ENCODE measurements at regions not wholly inside any gene's neighbourhood (a gene's known extent, or its start where the extent isn't known, plus 50 kb on each side); places are given as distances from the start of the nearest gene placed in this dataset.
A peak's percentile ranks its signal among the peaks of the same experiment; 100 is the strongest.

GRCh38 chr11:116059919-116060318 is 555.7 kb upstream of the CADM1 start:
- H3K36me3 Mint-ChIP-seq (ENCODE audit: low read depth) = no peaks in the 10 kb centered on the region
- H3K9me3 Mint-ChIP-seq = no peaks in the 10 kb centered on the region
- H3K4me1 ChIP-seq (ENCODE audit: insufficient read depth) = peaks cover 12% of the 10 kb centered on the region
- peaks cover 28% of the 10 kb centered on the region for H3K4me1 Mint-ChIP-seq
- no peaks in the 10 kb centered on the region for H3K36me3 ChIP-seq (ENCODE audit: insufficient read depth)
- H3F3A ChIP-seq (replicated peaks; ENCODE audit: low read depth) = no peaks in the 10 kb centered on the region
- H3K27ac Mint-ChIP-seq = no peak overlapping the region
- H3K4me3 Mint-ChIP-seq = no peak overlapping the region
- H3K4me2 ChIP-seq = peak overlapping the region; percentile 35; the same call in 1 of the 2 replicates
- H3K79me2 ChIP-seq (replicated peaks; ENCODE audit: insufficient read depth) = no peaks in the 10 kb centered on the region
- peak overlapping the region; percentile 15; the same call in 1 of the 2 replicates for H3K4me3 ChIP-seq
- H2AFZ ChIP-seq = no peak overlapping the region
- ATAC-seq (peak; percentile 76), DNase-seq (ENCODE audit: low spot score) (peak; percentile 63)
- H3K27me3 Mint-ChIP-seq (ENCODE audit: insufficient read depth, low read depth, poor library complexity) = peaks cover 18% of the 10 kb centered on the region
- no peak for TF ChIP-seq NANOG (IDR thresholded peaks at IDR 0.05; ENCODE audit: borderline replicate concordance)
- TF ChIP-seq ZNF462 (CRISPR knock-in tag; IDR thresholded peaks at IDR 0.05) = peak; percentile 67; the same call in 1 of the 2 replicates
- no peak for TF ChIP-seq STAT1 (IDR thresholded peaks at IDR 0.05; ENCODE audit: unreplicated experiment)
- H3K27me3 ChIP-seq (ENCODE audit: insufficient read depth) = peaks cover 5% of the 10 kb centered on the region; the same call in 1 of the 2 replicates
- H3K9me2 ChIP-seq (ENCODE audit: insufficient read depth) = peaks cover 3% of the 10 kb centered on the region; the same call in 1 of the 2 replicates
- no peak overlapping the region for H3K27ac ChIP-seq (ENCODE audit: low read depth)
- no peaks in the 10 kb centered on the region for H4K20me1 ChIP-seq (replicated peaks; ENCODE audit: insufficient read depth)

DNA sequence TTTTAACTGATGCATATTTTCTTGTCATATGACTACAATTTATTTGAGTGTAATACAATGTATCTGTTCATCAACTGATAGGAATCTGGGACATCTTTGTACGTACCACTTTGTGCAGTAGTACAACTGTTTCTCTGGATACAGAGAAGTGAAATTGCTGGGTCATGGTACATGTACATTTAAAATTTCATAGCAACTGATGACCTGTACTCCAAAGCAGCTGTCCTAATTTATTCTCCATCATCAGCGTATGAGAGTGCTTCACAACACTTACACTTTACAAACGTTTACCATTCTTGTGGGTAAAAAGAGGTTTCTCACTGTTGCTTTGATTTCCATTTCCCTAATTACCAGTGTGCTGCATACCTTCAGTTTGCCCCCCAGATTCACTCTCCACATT is 552.8 kb upstream of the CADM1 start:
- H3K27me3 ChIP-seq (ENCODE audit: insufficient read depth) = peaks cover 5% of the 10 kb centered on the region; the same call in 1 of the 2 replicates
- no peak overlapping the region for H3K27ac Mint-ChIP-seq
- H3K4me3 ChIP-seq = no peak overlapping the region
- no peaks in the 10 kb centered on the region for H3K9me3 Mint-ChIP-seq
- H2AFZ ChIP-seq = no peak overlapping the region
- H3K36me3 ChIP-seq (ENCODE audit: insufficient read depth) = no peaks in the 10 kb centered on the region
- H3K27ac ChIP-seq (ENCODE audit: low read depth) = no peak overlapping the region
- ATAC-seq (no peak), DNase-seq (ENCODE audit: low spot score) (no peak)
- H3K4me1 Mint-ChIP-seq = peaks cover 44% of the 10 kb centered on the region
- TF ChIP-seq CREB1 (CRISPR knock-in tag; IDR thresholded peaks at IDR 0.05; ENCODE audit: low read depth) (no peak), JUNB (IDR thresholded peaks at IDR 0.05; ENCODE audit: unreplicated experiment) (no peak), STAT1 (IDR thresholded peaks at IDR 0.05; ENCODE audit: unreplicated experiment) (no peak), ZNF331 (CRISPR knock-in tag; IDR thresholded peaks at IDR 0.05; ENCODE audit: low read depth) (no peak)
- TF ChIP-seq, protein P1, sequence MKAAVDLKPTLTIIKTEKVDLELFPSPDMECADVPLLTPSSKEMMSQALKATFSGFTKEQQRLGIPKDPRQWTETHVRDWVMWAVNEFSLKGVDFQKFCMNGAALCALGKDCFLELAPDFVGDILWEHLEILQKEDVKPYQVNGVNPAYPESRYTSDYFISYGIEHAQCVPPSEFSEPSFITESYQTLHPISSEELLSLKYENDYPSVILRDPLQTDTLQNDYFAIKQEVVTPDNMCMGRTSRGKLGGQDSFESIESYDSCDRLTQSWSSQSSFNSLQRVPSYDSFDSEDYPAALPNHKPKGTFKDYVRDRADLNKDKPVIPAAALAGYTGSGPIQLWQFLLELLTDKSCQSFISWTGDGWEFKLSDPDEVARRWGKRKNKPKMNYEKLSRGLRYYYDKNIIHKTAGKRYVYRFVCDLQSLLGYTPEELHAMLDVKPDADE (IDR thresholded peaks at IDR 0.05) = no peak
- TF ChIP-seq, protein P2, sequence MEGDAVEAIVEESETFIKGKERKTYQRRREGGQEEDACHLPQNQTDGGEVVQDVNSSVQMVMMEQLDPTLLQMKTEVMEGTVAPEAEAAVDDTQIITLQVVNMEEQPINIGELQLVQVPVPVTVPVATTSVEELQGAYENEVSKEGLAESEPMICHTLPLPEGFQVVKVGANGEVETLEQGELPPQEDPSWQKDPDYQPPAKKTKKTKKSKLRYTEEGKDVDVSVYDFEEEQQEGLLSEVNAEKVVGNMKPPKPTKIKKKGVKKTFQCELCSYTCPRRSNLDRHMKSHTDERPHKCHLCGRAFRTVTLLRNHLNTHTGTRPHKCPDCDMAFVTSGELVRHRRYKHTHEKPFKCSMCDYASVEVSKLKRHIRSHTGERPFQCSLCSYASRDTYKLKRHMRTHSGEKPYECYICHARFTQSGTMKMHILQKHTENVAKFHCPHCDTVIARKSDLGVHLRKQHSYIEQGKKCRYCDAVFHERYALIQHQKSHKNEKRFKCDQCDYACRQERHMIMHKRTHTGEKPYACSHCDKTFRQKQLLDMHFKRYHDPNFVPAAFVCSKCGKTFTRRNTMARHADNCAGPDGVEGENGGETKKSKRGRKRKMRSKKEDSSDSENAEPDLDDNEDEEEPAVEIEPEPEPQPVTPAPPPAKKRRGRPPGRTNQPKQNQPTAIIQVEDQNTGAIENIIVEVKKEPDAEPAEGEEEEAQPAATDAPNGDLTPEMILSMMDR (conservative IDR thresholded peaks at IDR 0.05; ENCODE audit: low read depth in 2 of 2) = no peak
- no peak overlapping the region for H3K4me3 Mint-ChIP-seq
- peaks cover 12% of the 10 kb centered on the region; the same call in 1 of the 2 replicates for H3K9me2 ChIP-seq (ENCODE audit: insufficient read depth)
- no peak overlapping the region for H3K4me2 ChIP-seq
- no peaks in the 10 kb centered on the region for H3F3A ChIP-seq (replicated peaks; ENCODE audit: low read depth)
- no peaks in the 10 kb centered on the region for H3K79me2 ChIP-seq (replicated peaks; ENCODE audit: insufficient read depth)
- H3K36me3 Mint-ChIP-seq (ENCODE audit: low read depth) = no peaks in the 10 kb centered on the region
- H3K27me3 Mint-ChIP-seq (ENCODE audit: insufficient read depth, low read depth, poor library complexity) = peaks cover 12% of the 10 kb centered on the region
- peaks cover 32% of the 10 kb centered on the region for H3K4me1 ChIP-seq (ENCODE audit: insufficient read depth)
- no peaks in the 10 kb centered on the region for H4K20me1 ChIP-seq (replicated peaks; ENCODE audit: insufficient read depth)
